Fibroblast of mammary gland (primary cell): ENCODE measurements at regions not wholly inside any gene's neighbourhood (a gene's known extent, or its start where the extent isn't known, plus 50 kb on each side); places are given as distances from the start of the nearest gene placed in this dataset.
A peak's percentile ranks its signal among the peaks of the same experiment; 100 is the strongest.

Source experiments
- DNase-seq: peaks from one replicate; pipeline ENCODE4 v3.0.0-alpha.2; 2010; ENCODE audit warnings: low read depth
- H3K4me3 ChIP-seq: 2 replicates; pipeline ENCODE4 v1.5.1; 2011; ENCODE audit warnings: low read depth, mild to moderate bottlenecking, low read length, moderate library complexity; ENCODE audit not compliant: control insufficient read depth
- CTCF ChIP-seq: conservative IDR thresholded peaks from 2 replicates; pipeline ENCODE4 v1.5.1; 2011; ENCODE audit warnings: low read depth, low read length, inconsistent platforms; ENCODE audit not compliant: control insufficient read depth, insufficient read depth

DNA sequence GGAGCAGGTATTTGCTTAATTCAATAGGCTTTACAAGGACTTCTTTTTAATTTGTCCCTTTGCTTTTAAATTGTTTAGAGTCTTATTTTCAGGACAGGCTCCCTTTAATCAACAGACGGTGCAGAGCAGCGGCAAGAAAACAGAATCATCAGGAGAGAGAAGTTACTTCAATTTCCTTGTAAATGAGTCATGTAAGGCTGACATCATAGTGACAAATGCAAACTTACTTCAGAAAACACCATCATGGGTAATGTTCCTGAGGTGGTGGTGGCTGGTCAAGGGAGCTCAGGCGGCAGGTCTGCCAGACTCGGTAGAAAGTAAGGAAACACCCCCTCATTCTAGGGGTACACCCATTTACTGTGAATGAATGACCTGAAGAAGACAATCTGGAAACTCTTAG is 395.1 kb downstream of the FBXO15 start:
- no peak overlapping the region for H3K4me3 ChIP-seq
- peak; percentile 83 for DNase-seq
- TF ChIP-seq CTCF = no peak

DNA sequence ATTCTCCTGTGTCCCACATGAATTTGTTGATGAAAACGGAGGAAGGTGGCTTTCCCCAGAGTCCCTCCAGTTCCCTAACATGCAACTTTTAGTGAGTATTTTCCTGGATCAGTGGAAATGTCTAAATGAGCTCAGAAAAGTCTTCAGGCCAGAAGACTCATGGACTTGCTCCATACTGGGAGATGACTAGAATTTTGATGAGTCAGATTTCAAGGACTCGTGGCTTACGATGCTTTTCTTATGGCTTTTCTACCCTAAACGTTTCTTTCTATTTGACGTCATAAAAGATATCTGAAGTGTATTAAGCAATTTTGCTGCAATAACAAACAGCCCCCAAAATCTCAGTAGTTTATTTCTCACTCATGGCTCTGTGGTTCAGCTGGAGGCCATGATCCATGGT is 397.6 kb downstream of the FBXO15 start:
- DNase-seq = no peak
- TF ChIP-seq CTCF = no peak
- H3K4me3 ChIP-seq = no peak overlapping the region

GRCh38 chr18:73749304-73749703 is 398.3 kb downstream of the FBXO15 start:
- DNase-seq = no peak
- TF ChIP-seq CTCF = no peak
- H3K4me3 ChIP-seq = no peak overlapping the region

DNA sequence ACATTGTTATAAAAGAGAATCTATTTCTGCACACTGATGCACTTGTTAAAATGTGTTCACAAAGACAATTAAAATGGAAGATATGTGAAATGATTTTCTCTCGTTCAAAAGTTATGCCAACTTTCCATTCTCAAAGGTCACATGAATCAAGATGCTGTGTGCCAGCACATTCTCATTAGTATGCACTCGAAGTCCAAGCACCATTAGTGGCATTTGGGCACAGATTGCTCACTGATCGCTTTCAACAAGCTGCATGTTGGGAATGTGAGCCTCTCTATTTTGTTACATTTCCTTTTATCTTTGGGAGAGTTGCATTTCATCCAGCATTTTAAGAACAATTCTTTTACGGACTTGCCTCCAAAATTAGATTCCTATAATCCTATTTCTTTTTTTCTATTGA is 398.9 kb downstream of the FBXO15 start:
- no peak for TF ChIP-seq CTCF
- no peak overlapping the region for H3K4me3 ChIP-seq
- no peak for DNase-seq

DNA sequence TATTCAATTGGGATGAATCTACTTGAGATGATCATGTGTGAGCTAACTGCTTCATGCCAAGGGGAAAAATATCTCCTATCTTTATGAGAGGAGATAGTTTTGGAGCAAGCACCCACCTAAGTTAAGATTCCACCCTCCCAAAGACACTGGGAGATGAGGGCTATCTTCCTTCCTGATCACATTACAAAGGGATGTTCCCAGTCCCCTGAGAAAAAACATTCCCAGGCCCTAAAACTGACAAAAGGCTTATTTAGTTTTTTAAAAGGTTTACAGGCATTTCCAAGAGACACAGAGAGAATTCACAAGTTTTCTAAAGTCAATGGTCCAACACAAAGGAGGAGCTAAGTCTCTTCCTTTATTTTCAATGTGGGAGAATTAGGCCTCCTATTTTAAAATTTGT is 401.5 kb downstream of the FBXO15 start:
- no peak overlapping the region for H3K4me3 ChIP-seq
- TF ChIP-seq CTCF = no peak
- DNase-seq = no peak

DNA sequence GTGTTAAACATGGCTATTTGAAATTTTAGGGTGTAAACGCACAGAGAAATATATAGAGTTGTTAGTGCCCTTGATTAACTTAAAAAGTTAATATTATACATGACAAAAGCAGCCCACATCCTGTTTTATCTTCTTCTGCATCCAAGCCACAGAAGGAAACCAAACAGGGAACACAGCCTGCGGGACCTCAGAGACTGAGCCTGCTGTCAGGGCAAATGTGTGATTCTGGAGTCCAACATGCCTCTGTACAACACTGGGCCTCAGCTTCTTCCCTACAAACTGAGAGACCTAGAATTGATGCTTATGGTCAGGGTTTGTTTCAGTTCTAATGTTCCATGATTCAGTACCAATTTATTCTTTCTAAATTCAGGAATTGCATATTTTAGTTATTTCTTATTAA is 404.7 kb downstream of the FBXO15 start:
- no peak for TF ChIP-seq CTCF
- DNase-seq = no peak
- H3K4me3 ChIP-seq = no peak overlapping the region

DNA sequence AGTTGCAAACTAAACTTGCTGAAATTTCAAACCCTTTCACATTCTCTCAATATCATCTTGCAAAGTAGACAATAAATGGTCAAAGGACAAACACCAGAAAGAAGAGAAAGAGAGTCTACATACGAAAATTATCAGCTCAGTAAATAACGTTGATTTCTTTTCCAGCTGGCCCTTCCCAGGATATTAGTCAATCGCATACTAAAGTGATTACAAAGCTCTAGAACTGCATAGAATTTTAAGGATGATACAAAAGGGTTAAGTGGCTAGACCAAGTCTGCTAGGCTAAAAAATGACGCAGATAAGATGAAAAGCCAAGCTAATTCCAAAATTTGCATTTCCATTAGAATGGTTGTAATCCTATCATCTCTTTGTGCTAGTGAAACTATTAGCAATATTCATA is 405.7 kb downstream of the FBXO15 start:
- TF ChIP-seq CTCF = no peak
- DNase-seq = peak; percentile 64
- H3K4me3 ChIP-seq = no peak overlapping the region
